GM12878 (cell line): ENCODE measurements at regions not wholly inside any gene's neighbourhood (a gene's known extent, or its start where the extent isn't known, plus 50 kb on each side); places are given as distances from the start of the nearest gene placed in this dataset.

ENCODE experiments used
- ATAC-seq: fragments of 200-7000 bp; cut with Tn5 transposase; 3 replicates; pipeline ENCODE4 v1.9.1; 2020; ENCODE audit warnings: mild to moderate bottlenecking, moderate library complexity
- BruUV-seq: library from RNA; stranded (reverse); fragments of 400-500 nt; replicated peaks from 2 replicates; lab custom pipeline; 2021; lab: Mats Ljungman, UMichigan
- CTCF ChIA-PET: fragments of 300-600 bp; sonication (Branson Sonifier 250); formaldehyde crosslinking; extraction: SDS; loops from one replicate; lab custom pipeline; 2021; ENCODE audit warnings: inconsistent platforms; lab: Yijun Ruan, JAX
- POLR2A ChIA-PET: fragments of 350-600 bp; formaldehyde crosslinking; extraction: SDS; loops from one replicate; lab custom pipeline; 2021; ENCODE audit warnings: inconsistent platforms; lab: Charles Lee
- RAD21 ChIA-PET: fragments of 300-600 bp; sonication (Branson Sonifier 250); formaldehyde crosslinking; loops from one replicate; lab custom pipeline; 2023; ENCODE audit warnings: antibody characterized with exemption; ENCODE audit not compliant: unreplicated experiment; lab: Charles Lee
- SMC1A ChIA-PET: fragments of 300-600 bp; sonication (Branson Sonifier 250); formaldehyde crosslinking; loops from one replicate; lab custom pipeline; 2023; ENCODE audit not compliant: unreplicated experiment, uncharacterized antibody; lab: Charles Lee
- DNase-seq: peaks from one replicate; pipeline ENCODE4 v3.0.0-alpha.2; 2011; ENCODE audit warnings: low read depth, low spot score
- FAIRE-seq: peaks from 3 replicates; lab custom pipeline; 2011; peaks lifted over from hg19 to GRCh38; lab: Jason Lieb, UNC
- H2AFZ ChIP-seq: 2 replicates; pipeline ENCODE4 v1.6.0; 2011; ENCODE audit warnings: low read depth, low read length, control low read depth; ENCODE audit not compliant: control insufficient read depth
- H3K27ac ChIP-seq: 2 replicates; pipeline ENCODE4 v1.5.1; 2011; ENCODE audit warnings: control low read depth; ENCODE audit not compliant: control insufficient read depth, insufficient read depth
- H3K27me3 ChIP-seq, 2 experiments: replicated peaks in 1 of 2; 2 replicates each; pipeline versions ENCODE4 v1.6.0 to v1.6.1; 2011; ENCODE audit warnings: low read length in 1 of 2; ENCODE audit not compliant: control insufficient read depth in 2 of 2, insufficient read depth in 2 of 2
- H3K36me3 ChIP-seq, 2 experiments: 2 replicates each; pipeline ENCODE4 v1.5.1; 2011; ENCODE audit warnings: low read length in 1 of 2; ENCODE audit not compliant: control insufficient read depth in 2 of 2, insufficient read depth in 2 of 2
- H3K4me1 ChIP-seq: 2 replicates; pipeline ENCODE4 v1.6.1; 2011; ENCODE audit warnings: mild to moderate bottlenecking, low read length, moderate library complexity, mixed read lengths; ENCODE audit not compliant: control insufficient read depth, insufficient read depth
- H3K4me2 ChIP-seq: 2 replicates; pipeline ENCODE4 v1.6.0; 2011; ENCODE audit warnings: control low read depth; ENCODE audit not compliant: control insufficient read depth, insufficient read depth
- H3K4me3 ChIP-seq: fragments of 200-600 bp; sonication (generic); 2 replicates; pipeline ENCODE4 v1.5.1; 2016
- H3K79me2 ChIP-seq: 2 replicates; pipeline ENCODE4 v1.6.0; 2011; ENCODE audit warnings: low read length; ENCODE audit not compliant: control insufficient read depth, insufficient read depth
- H3K9ac ChIP-seq: 2 replicates; pipeline ENCODE4 v1.8.0; 2011; ENCODE audit warnings: low read length, control low read depth, mixed read lengths; ENCODE audit not compliant: control insufficient read depth, insufficient read depth
- H3K9me3 ChIP-seq: replicated peaks from 3 replicates; pipeline ENCODE4 v1.5.1; 2011; ENCODE audit warnings: mild to moderate bottlenecking, low read length; ENCODE audit not compliant: control insufficient read depth, insufficient read depth
- H4K20me1 ChIP-seq: 2 replicates; pipeline ENCODE4 v1.6.0; 2011; ENCODE audit not compliant: control insufficient read depth, insufficient read depth
- BHLHE40 ChIP-seq, 2 experiments: fragments of 450-650 bp in 1 of 2; IDR thresholded peaks; 2 replicates each; pipeline ENCODE4 v1.6.1; 2011 to 2017; ENCODE audit warnings: low read depth in 2 of 2, borderline replicate concordance in 1 of 2, improper control_type of control experiment in 1 of 2, low read length in 1 of 2, mild to moderate bottlenecking in 1 of 2
- IKZF1 ChIP-seq: fragments of 450-650 bp; conservative IDR thresholded peaks from 2 replicates; pipeline ENCODE4 v1.6.1; 2017; ENCODE audit warnings: antibody characterized with exemption, mild to moderate bottlenecking
- MYB ChIP-seq: fragments of 150-350 bp; IDR thresholded peaks from 2 replicates; pipeline ENCODE4 v1.6.1; 2014; ENCODE audit warnings: mild to moderate bottlenecking, low read depth, low read length, borderline replicate concordance
- NKRF ChIP-seq: fragments of 450-650 bp; conservative IDR thresholded peaks from 2 replicates; pipeline ENCODE4 v1.6.1; 2017; ENCODE audit warnings: mild to moderate bottlenecking, moderate library complexity
- PAX5 ChIP-seq: IDR thresholded peaks from 2 replicates; pipeline ENCODE4 v1.6.1; 2011; ENCODE audit warnings: low read depth, low read length, borderline replicate concordance
- POLR2AphosphoS2 ChIP-seq: IDR thresholded peaks from 2 replicates; pipeline ENCODE4 v1.6.1; 2011; ENCODE audit warnings: low read depth, mild to moderate bottlenecking, low read length, improper control_type of control experiment, moderate library complexity
- POU2F2 ChIP-seq: IDR thresholded peaks from 3 replicates; pipeline ENCODE4 v1.6.1; 2011; ENCODE audit warnings: low read depth, mild to moderate bottlenecking, low read length, borderline replicate concordance
- RAD51 ChIP-seq: fragments of 450-650 bp; IDR thresholded peaks from 2 replicates; pipeline ENCODE4 v1.6.1; 2016; ENCODE audit warnings: moderate library complexity, mild to moderate bottlenecking, inconsistent platforms
- RBBP5 ChIP-seq: fragments of 200-600 bp; sonication (generic); conservative IDR thresholded peaks from 2 replicates; pipeline ENCODE4 v1.6.1; 2016
- RUNX3 ChIP-seq: IDR thresholded peaks from 2 replicates; pipeline ENCODE4 v1.6.1; 2012; ENCODE audit warnings: low read length, inconsistent platforms
- ZNF207 ChIP-seq: fragments of 450-650 bp; IDR thresholded peaks from 2 replicates; pipeline ENCODE4 v1.6.1; 2014; ENCODE audit warnings: antibody characterized with exemption, mild to moderate bottlenecking, borderline replicate concordance
- WGBS: methylation state at CpG from one replicate; pipeline ENCODE4 v1.1.6; 2016; ENCODE audit warnings: low lambda C conversion rate; ENCODE audit not compliant: insufficient replicate concordance, insufficient coverage; ENCODE audit errors: missing lambda C conversion rate; 5-methylcytosine and 5-hydroxymethylcytosine counted together
- in situ Hi-C: fragments of 300-500 bp; cut with MboI; formaldehyde crosslinking; loops from 9 replicates; pipeline ENCODE4 v1.14.3; 2018; ENCODE audit warnings: mixed read lengths
- intact Hi-C: fragments of 100-400 bp; cut with micrococcal nuclease; formaldehyde crosslinking; loops from one replicate; pipeline ENCODE4 v1.14.2; 2022; ENCODE audit not compliant: unreplicated experiment
- TF ChIP-seq, protein P1 (sequence below): IDR thresholded peaks from 2 replicates; pipeline ENCODE4 v1.6.1; 2011; ENCODE audit warnings: mild to moderate bottlenecking, low read depth, low read length, moderate library complexity; ENCODE audit not compliant: insufficient replicate concordance

DNA sequence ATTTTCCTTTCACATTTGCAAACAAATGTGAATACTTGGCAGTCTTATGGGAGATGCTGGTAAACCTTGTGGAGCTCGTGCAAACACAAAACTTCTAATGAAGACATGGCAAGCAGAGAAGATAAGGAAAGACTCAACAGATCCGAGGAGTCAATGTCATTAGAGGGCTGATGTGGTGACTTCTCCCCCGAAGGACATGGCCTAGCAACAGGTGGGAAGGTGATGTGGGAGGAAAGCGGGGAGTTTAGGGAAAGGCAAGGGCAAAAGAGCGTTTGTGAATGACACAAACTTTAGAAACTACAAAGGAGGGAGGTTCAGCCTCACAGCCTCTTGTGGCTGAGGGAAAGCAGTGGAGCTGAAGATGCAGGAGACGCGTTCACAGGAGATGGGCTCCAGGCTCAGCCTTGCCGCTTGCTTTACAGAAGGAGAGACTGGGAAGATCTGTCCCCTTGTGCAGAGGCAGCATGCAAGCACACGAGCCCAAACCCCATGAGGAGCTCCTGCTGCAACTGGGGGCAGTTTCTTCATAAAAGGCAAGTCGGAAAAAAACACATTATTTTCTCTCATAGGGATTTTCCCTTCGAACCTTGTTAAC, 86.6 kb downstream of the SOWAHC start (continued):
- no peak for TF ChIP-seq NKRF
- TF ChIP-seq, all 136 proteins: peak for 0

GRCh38 chr2:109701362-109701761, 87.2 kb downstream of the SOWAHC start:
- H3K27me3 ChIP-seq, result no peaks in the 10 kb centered on the region; a peak in 2 of 4 replicates
- H3K9me3 ChIP-seq, result no peaks in the 10 kb centered on the region
- no peak for TF ChIP-seq RUNX3
- TF ChIP-seq, protein P1, sequence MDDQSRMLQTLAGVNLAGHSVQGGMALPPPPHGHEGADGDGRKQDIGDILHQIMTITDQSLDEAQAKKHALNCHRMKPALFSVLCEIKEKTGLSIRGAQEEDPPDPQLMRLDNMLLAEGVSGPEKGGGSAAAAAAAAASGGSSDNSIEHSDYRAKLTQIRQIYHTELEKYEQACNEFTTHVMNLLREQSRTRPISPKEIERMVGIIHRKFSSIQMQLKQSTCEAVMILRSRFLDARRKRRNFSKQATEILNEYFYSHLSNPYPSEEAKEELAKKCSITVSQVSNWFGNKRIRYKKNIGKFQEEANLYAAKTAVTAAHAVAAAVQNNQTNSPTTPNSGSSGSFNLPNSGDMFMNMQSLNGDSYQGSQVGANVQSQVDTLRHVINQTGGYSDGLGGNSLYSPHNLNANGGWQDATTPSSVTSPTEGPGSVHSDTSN, result no peak
- no peak for TF ChIP-seq IKZF1
- TF ChIP-seq PAX5, result no peak
- TF ChIP-seq BHLHE40 (IDR thresholded peaks at IDR 0.05; ENCODE audit: borderline replicate concordance in 1 of 2, low read depth in 2 of 2, low read length in 1 of 2), result no peak
- TF ChIP-seq POU2F2, result no peak
- no peak for TF ChIP-seq MYB
- no peak for TF ChIP-seq POLR2AphosphoS2
- no peak for TF ChIP-seq RBBP5
- TF ChIP-seq RAD51, result no peak
- TF ChIP-seq ZNF207, result no peak
- TF ChIP-seq, all 136 proteins: peak for 0
- Histone ChIP-seq H3K4me1 (no peaks in the 10 kb centered on the region), H4K20me1 (no peaks in the 10 kb centered on the region), H3K4me3 (no peak overlapping the region), H3K79me2 (no peaks in the 10 kb centered on the region), H3K4me2 (no peak overlapping the region), H3K27ac (no peak overlapping the region), H3K36me3 (no peaks in the 10 kb centered on the region), H2AFZ (no peak overlapping the region), H3K9ac (no peak overlapping the region)
- WGBS, result 44% methylated on average over 7 of the region's 7 CpGs
- SMC1A ChIA-PET, result no interaction called here
- ATAC-seq (no peak), DNase-seq (no peak), FAIRE-seq (no peak)
- RAD21 ChIA-PET, result no interaction called here
- intact Hi-C loops (no loop called here), in situ Hi-C loops (no loop called here)
- no TSS peak for BruUV-seq
- CTCF ChIA-PET, result no interaction called here
- POLR2A ChIA-PET, result no interaction called here
